GM12878 (cell line): ENCODE measurements at regions not wholly inside any gene's neighbourhood (a gene's known extent, or its start where the extent isn't known, plus 50 kb on each side); places are given as distances from the start of the nearest gene placed in this dataset.

ENCODE experiments used
- ATAC-seq: fragments of 200-7000 bp; cut with Tn5 transposase; 3 replicates; pipeline ENCODE4 v1.9.1; 2020; ENCODE audit warnings: mild to moderate bottlenecking, moderate library complexity
- BruUV-seq: library from RNA; stranded (reverse); fragments of 400-500 nt; replicated peaks from 2 replicates; lab custom pipeline; 2021; lab: Mats Ljungman, UMichigan
- CTCF ChIA-PET: fragments of 300-600 bp; sonication (Branson Sonifier 250); formaldehyde crosslinking; extraction: SDS; loops from one replicate; lab custom pipeline; 2021; ENCODE audit warnings: inconsistent platforms; lab: Yijun Ruan, JAX
- POLR2A ChIA-PET: fragments of 350-600 bp; formaldehyde crosslinking; extraction: SDS; loops from one replicate; lab custom pipeline; 2021; ENCODE audit warnings: inconsistent platforms; lab: Charles Lee
- RAD21 ChIA-PET: fragments of 300-600 bp; sonication (Branson Sonifier 250); formaldehyde crosslinking; loops from one replicate; lab custom pipeline; 2023; ENCODE audit warnings: antibody characterized with exemption; ENCODE audit not compliant: unreplicated experiment; lab: Charles Lee
- SMC1A ChIA-PET: fragments of 300-600 bp; sonication (Branson Sonifier 250); formaldehyde crosslinking; loops from one replicate; lab custom pipeline; 2023; ENCODE audit not compliant: unreplicated experiment, uncharacterized antibody; lab: Charles Lee
- DNase-seq: peaks from one replicate; pipeline ENCODE4 v3.0.0-alpha.2; 2011; ENCODE audit warnings: low read depth, low spot score
- FAIRE-seq: peaks from 3 replicates; lab custom pipeline; 2011; peaks lifted over from hg19 to GRCh38; lab: Jason Lieb, UNC
- H2AFZ ChIP-seq: 2 replicates; pipeline ENCODE4 v1.6.0; 2011; ENCODE audit warnings: low read depth, low read length, control low read depth; ENCODE audit not compliant: control insufficient read depth
- H3K27ac ChIP-seq: 2 replicates; pipeline ENCODE4 v1.5.1; 2011; ENCODE audit warnings: control low read depth; ENCODE audit not compliant: control insufficient read depth, insufficient read depth
- H3K27me3 ChIP-seq, 2 experiments: replicated peaks in 1 of 2; 2 replicates each; pipeline versions ENCODE4 v1.6.0 to v1.6.1; 2011; ENCODE audit warnings: low read length in 1 of 2; ENCODE audit not compliant: control insufficient read depth in 2 of 2, insufficient read depth in 2 of 2
- H3K36me3 ChIP-seq, 2 experiments: 2 replicates each; pipeline ENCODE4 v1.5.1; 2011; ENCODE audit warnings: low read length in 1 of 2; ENCODE audit not compliant: control insufficient read depth in 2 of 2, insufficient read depth in 2 of 2
- H3K4me1 ChIP-seq: 2 replicates; pipeline ENCODE4 v1.6.1; 2011; ENCODE audit warnings: mild to moderate bottlenecking, low read length, moderate library complexity, mixed read lengths; ENCODE audit not compliant: control insufficient read depth, insufficient read depth
- H3K4me2 ChIP-seq: 2 replicates; pipeline ENCODE4 v1.6.0; 2011; ENCODE audit warnings: control low read depth; ENCODE audit not compliant: control insufficient read depth, insufficient read depth
- H3K4me3 ChIP-seq: fragments of 200-600 bp; sonication (generic); 2 replicates; pipeline ENCODE4 v1.5.1; 2016
- H3K79me2 ChIP-seq: 2 replicates; pipeline ENCODE4 v1.6.0; 2011; ENCODE audit warnings: low read length; ENCODE audit not compliant: control insufficient read depth, insufficient read depth
- H3K9ac ChIP-seq: 2 replicates; pipeline ENCODE4 v1.8.0; 2011; ENCODE audit warnings: low read length, control low read depth, mixed read lengths; ENCODE audit not compliant: control insufficient read depth, insufficient read depth
- H3K9me3 ChIP-seq: replicated peaks from 3 replicates; pipeline ENCODE4 v1.5.1; 2011; ENCODE audit warnings: mild to moderate bottlenecking, low read length; ENCODE audit not compliant: control insufficient read depth, insufficient read depth
- H4K20me1 ChIP-seq: 2 replicates; pipeline ENCODE4 v1.6.0; 2011; ENCODE audit not compliant: control insufficient read depth, insufficient read depth
- BACH1 ChIP-seq: fragments of 450-650 bp; IDR thresholded peaks from 2 replicates; pipeline ENCODE4 v1.6.1; 2017; ENCODE audit warnings: mild to moderate bottlenecking, borderline replicate concordance
- FOXK2 ChIP-seq: fragments of 450-650 bp; IDR thresholded peaks from 2 replicates; pipeline ENCODE4 v1.6.1; 2017; ENCODE audit warnings: mild to moderate bottlenecking, moderate library complexity
- HDAC6 ChIP-seq: fragments of 200-600 bp; sonication (generic); IDR thresholded peaks from one replicate; pipeline ENCODE4 v1.8.0; 2017; ENCODE audit warnings: antibody characterized with exemption; ENCODE audit not compliant: unreplicated experiment
- HSF1 ChIP-seq: fragments of 150-350 bp; IDR thresholded peaks from 2 replicates; pipeline ENCODE4 v1.6.1; 2014; ENCODE audit warnings: mild to moderate bottlenecking, low read depth, low read length
- KLF5 ChIP-seq: fragments of 450-650 bp; IDR thresholded peaks from 2 replicates; pipeline ENCODE4 v1.6.1; 2014; ENCODE audit warnings: mild to moderate bottlenecking; ENCODE audit not compliant: partially characterized antibody
- NFYA ChIP-seq: IDR thresholded peaks from 2 replicates; pipeline ENCODE4 v1.6.1; 2011; ENCODE audit warnings: low read depth, mild to moderate bottlenecking, low read length, improper control_type of control experiment, borderline replicate concordance
- PAX5 ChIP-seq: IDR thresholded peaks from 2 replicates; pipeline ENCODE4 v1.6.1; 2011; ENCODE audit warnings: low read depth, low read length, borderline replicate concordance
- PAX8 ChIP-seq: fragments of 450-650 bp; IDR thresholded peaks from 2 replicates; pipeline ENCODE4 v1.6.1; 2017; ENCODE audit warnings: mild to moderate bottlenecking, moderate library complexity
- POLR2AphosphoS2 ChIP-seq: IDR thresholded peaks from 2 replicates; pipeline ENCODE4 v1.6.1; 2011; ENCODE audit warnings: low read depth, mild to moderate bottlenecking, low read length, improper control_type of control experiment, moderate library complexity
- REST ChIP-seq: IDR thresholded peaks from 2 replicates; pipeline ENCODE4 v1.6.1; 2012; ENCODE audit warnings: mild to moderate bottlenecking, low read depth, low read length
- SREBF2 ChIP-seq: IDR thresholded peaks from 2 replicates; pipeline ENCODE4 v1.6.1; 2012; ENCODE audit warnings: mild to moderate bottlenecking, low read length
- WRNIP1 ChIP-seq: IDR thresholded peaks from 2 replicates; pipeline ENCODE4 v1.6.1; 2011; ENCODE audit warnings: low read depth, low read length, improper control_type of control experiment, borderline replicate concordance
- WGBS: methylation state at CpG from one replicate; pipeline ENCODE4 v1.1.6; 2016; ENCODE audit warnings: low lambda C conversion rate; ENCODE audit not compliant: insufficient replicate concordance, insufficient coverage; ENCODE audit errors: missing lambda C conversion rate; 5-methylcytosine and 5-hydroxymethylcytosine counted together
- in situ Hi-C: fragments of 300-500 bp; cut with MboI; formaldehyde crosslinking; loops from 9 replicates; pipeline ENCODE4 v1.14.3; 2018; ENCODE audit warnings: mixed read lengths
- intact Hi-C: fragments of 100-400 bp; cut with micrococcal nuclease; formaldehyde crosslinking; loops from one replicate; pipeline ENCODE4 v1.14.2; 2022; ENCODE audit not compliant: unreplicated experiment
- TF ChIP-seq, protein P1 (sequence below): IDR thresholded peaks from 2 replicates; pipeline ENCODE4 v1.6.1; 2012; ENCODE audit warnings: low read depth, low read length, improper control_type of control experiment

- in situ Hi-C loops (no loop called here), intact Hi-C loops (no loop called here)
- BruUV-seq, result no TSS peak
- H3K27me3 ChIP-seq, result no peaks in the 10 kb centered on the region
- CTCF ChIA-PET, result no interaction called here
- DNase-seq (no peak), ATAC-seq (no peak), FAIRE-seq (no peak)
- H3K79me2 ChIP-seq, result no peaks in the 10 kb centered on the region
- H2AFZ ChIP-seq, result no peak overlapping the region
- no peak overlapping the region for H3K4me3 ChIP-seq
- H3K9ac ChIP-seq, result no peak overlapping the region
- no peaks in the 10 kb centered on the region; the same call in 1 of the 2 replicates for H4K20me1 ChIP-seq
- H3K4me2 ChIP-seq, result no peak overlapping the region
- no peaks in the 10 kb centered on the region for H3K9me3 ChIP-seq
- RAD21 ChIA-PET, result no interaction called here
- TF ChIP-seq FOXK2 (no peak), HDAC6 (no peak), PAX8 (no peak), BACH1 (no peak), WRNIP1 (no peak)
- no peaks in the 10 kb centered on the region for H3K36me3 ChIP-seq
- 29% methylated on average over 4 of the region's 4 CpGs for WGBS
- no peak overlapping the region for H3K27ac ChIP-seq
- SMC1A ChIA-PET, result no interaction called here
- POLR2A ChIA-PET, result no interaction called here
- no peaks in the 10 kb centered on the region for H3K4me1 ChIP-seq
Measured at GRCh38 chr6:40973304-40973703, 65.7 kb downstream of the UNC5CL start.

DNA sequence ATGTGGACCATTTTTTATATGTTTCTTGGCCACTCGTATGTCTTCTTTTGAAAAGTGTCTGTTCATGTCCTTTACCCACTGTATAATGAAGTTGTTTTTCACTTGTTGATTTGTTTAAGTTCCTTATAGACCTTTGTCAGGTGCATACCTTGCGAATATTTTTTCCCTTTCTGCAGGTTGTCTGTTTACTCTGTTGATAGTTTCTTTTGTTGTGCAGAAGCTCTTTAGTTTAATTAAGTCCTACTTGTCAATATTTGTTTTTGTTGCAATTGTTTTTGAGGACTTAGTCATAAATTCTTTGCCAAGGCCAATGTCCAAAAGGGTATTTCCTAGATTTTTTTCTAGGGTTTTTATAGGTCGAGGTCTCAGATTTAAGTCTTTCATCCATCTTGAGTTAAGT is 66.2 kb downstream of the UNC5CL start:
- no peak for ATAC-seq
- FAIRE-seq, result no peak
- TF ChIP-seq POLR2AphosphoS2 (no peak), SREBF2 (no peak), REST (no peak), PAX5 (no peak), HSF1 (no peak), KLF5 (no peak), NFYA (no peak)
- TF ChIP-seq, protein P1, sequence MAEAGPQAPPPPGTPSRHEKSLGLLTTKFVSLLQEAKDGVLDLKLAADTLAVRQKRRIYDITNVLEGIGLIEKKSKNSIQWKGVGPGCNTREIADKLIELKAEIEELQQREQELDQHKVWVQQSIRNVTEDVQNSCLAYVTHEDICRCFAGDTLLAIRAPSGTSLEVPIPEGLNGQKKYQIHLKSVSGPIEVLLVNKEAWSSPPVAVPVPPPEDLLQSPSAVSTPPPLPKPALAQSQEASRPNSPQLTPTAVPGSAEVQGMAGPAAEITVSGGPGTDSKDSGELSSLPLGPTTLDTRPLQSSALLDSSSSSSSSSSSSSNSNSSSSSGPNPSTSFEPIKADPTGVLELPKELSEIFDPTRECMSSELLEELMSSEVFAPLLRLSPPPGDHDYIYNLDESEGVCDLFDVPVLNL, result no peak

More for the DNA sequence above, 66.2 kb downstream of the UNC5CL start:
- Histone ChIP-seq H4K20me1 (no peaks in the 10 kb centered on the region; the same call in 1 of the 2 replicates), H3K4me2 (no peak overlapping the region), H3K36me3 (no peaks in the 10 kb centered on the region), H3K79me2 (no peaks in the 10 kb centered on the region), H3K9ac (no peak overlapping the region), H2AFZ (no peak overlapping the region), H3K27ac (no peak overlapping the region), H3K9me3 (no peaks in the 10 kb centered on the region), H3K4me3 (no peak overlapping the region), H3K4me1 (no peaks in the 10 kb centered on the region), H3K27me3 (no peaks in the 10 kb centered on the region)
- in situ Hi-C loops, result no loop called here
- intact Hi-C loops, result no loop called here
- DNase-seq, result no peak
- BruUV-seq, result no TSS peak
- ChIA-PET CTCF (no interaction called here), RAD21 (no interaction called here), POLR2A (no interaction called here), SMC1A (no interaction called here)
- WGBS, result 2% methylated on average over 3 of the region's 3 CpGs
